GM12875 (cell line): ENCODE measurements at regions not wholly inside any gene's neighbourhood (a gene's known extent, or its start where the extent isn't known, plus 50 kb on each side); places are given as distances from the start of the nearest gene placed in this dataset.
A peak's percentile ranks its signal among the peaks of the same experiment; 100 is the strongest.

Experiments used
- H3K4me3 ChIP-seq: one replicate; pipeline ENCODE4 v1.5.1; 2011; ENCODE audit warnings: low read depth, low read length, control low read depth
- CTCF ChIP-seq: IDR thresholded peaks from 2 replicates; pipeline ENCODE4 v1.5.1; 2011; ENCODE audit warnings: low read depth, mild to moderate bottlenecking, control low read depth, inconsistent platforms, low read length, moderate library complexity, borderline replicate concordance; ENCODE audit not compliant: insufficient read depth

DNA sequence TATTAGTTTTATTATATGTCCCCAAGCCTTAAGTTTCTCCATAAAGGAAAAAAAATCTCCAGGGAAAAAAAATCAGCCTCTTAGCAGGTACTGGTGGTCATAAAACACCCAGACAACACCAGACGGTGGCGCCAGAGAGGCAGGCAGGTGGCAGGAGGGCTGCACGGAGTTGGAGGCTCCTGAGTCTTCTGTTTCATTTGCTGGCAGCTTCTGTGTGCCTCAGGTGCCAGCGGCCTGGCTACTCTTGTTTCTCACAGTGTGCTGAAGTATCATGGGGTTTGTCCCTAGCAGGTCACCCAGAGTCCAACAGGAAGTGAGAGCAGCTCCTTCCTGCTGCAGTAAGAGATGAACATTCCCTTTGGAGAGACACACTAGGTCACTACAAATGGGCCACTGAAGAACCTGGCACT lies 123.3 kb upstream of the GADD45A start:
- TF ChIP-seq CTCF = peak; percentile 88
- H3K4me3 ChIP-seq = no peak overlapping the region

- no peak for TF ChIP-seq CTCF
Measured at GRCh38 chr1:67563684-67564083, 121.3 kb upstream of the GADD45A start.

DNA sequence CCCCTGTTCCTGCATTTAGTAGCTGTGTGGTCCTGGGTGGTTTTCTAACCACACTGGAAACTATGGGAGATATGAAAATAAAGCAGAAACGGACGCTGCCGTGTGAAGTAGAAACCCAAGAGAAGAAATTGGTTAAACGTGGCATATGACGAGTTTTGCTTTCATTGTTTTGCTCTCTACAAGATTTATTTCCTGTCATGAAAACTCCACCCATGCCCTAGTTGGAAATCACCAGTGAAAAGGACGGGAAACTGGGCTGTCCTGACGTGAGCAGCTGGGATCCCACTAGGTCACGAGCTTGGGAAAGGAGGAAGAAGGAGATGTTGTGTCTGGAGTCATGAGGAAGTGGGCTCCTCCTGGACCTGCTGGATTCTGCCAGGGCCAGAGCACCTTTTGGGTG lies 120.8 kb upstream of the GADD45A start:
- no peak for TF ChIP-seq CTCF
- no peak overlapping the region for H3K4me3 ChIP-seq

More at GRCh38 chr1:67563684-67564083, 121.3 kb upstream of the GADD45A start:
- no peak overlapping the region for H3K4me3 ChIP-seq

GRCh38 chr1:67566803-67567377 lies 118.1 kb upstream of the GADD45A start:
- H3K4me3 ChIP-seq = no peak overlapping the region
- TF ChIP-seq CTCF = no peak

DNA sequence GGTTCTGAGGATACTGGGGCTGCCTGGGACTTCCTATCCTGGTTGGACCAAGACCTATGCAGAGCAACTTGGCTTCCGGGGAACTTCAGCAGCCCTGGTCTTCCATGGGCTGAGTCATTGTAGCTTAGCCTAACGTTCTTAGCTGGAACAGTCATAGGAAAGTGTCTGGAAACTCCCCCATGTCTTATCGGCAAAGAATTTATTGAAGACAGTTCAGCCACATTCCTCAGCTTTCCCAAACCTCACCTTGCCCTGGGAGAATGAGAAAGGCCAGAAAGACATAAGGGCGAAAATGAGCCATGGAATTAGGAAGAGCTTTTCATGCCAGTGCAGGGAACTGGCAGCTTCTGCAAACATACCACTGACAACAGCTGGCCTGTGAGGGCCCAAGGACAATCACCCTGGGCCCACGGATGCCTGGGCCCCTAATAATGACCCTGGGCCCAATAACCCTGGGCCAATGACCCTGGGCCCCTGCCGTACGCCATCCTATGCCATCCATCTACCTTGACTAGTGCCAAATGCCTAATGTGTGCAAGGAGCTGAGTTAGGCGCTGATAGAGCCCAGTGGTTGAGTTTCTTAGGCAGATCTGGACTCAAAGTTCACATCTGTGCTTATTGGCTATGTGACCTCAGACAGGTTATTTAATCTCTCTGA lies 114.4 kb upstream of the GADD45A start:
- TF ChIP-seq CTCF = no peak

GRCh38 chr1:67571406-67571805 lies 113.6 kb upstream of the GADD45A start:
- TF ChIP-seq CTCF = no peak
- H3K4me3 ChIP-seq = no peak overlapping the region

More for the DNA sequence above, 114.4 kb upstream of the GADD45A start:
- no peak overlapping the region for H3K4me3 ChIP-seq
